Keratinocyte (primary cell): ENCODE measurements at regions not wholly inside any gene's neighbourhood (a gene's known extent, or its start where the extent isn't known, plus 50 kb on each side); places are given as distances from the start of the nearest gene placed in this dataset.

Experiments
- DNase-seq: peaks from one replicate; pipeline ENCODE4 v3.0.0-alpha.2; 2011; ENCODE audit warnings: low read depth, missing footprints, low spot score
- FAIRE-seq: peaks from 2 replicates; lab custom pipeline; 2011; peaks lifted over from hg19 to GRCh38; lab: Jason Lieb, UNC
- H2AFZ ChIP-seq: 2 replicates; pipeline ENCODE4 v1.6.0; 2012; ENCODE audit warnings: low read length, control low read depth, inconsistent platforms; ENCODE audit not compliant: control insufficient read depth
- H3K27ac ChIP-seq: 2 replicates; pipeline ENCODE4 v1.5.1; 2011; ENCODE audit warnings: low read length; ENCODE audit not compliant: control insufficient read depth, insufficient read depth
- H3K27me3 ChIP-seq: 3 replicates; pipeline ENCODE4 v1.6.0; 2011; ENCODE audit warnings: low read length; ENCODE audit not compliant: control insufficient read depth, insufficient read depth; ENCODE audit errors: extremely low read depth
- H3K36me3 ChIP-seq, 2 experiments: 2 replicates in 1 of 2; 3 replicates in 1 of 2; pipeline ENCODE4 v1.5.1; 2011; ENCODE audit warnings: low read length in 2 of 2, mild to moderate bottlenecking in 1 of 2; ENCODE audit not compliant: control insufficient read depth in 2 of 2, insufficient read depth in 2 of 2; ENCODE audit errors: extremely low read depth in 1 of 2
- H3K4me1 ChIP-seq: 3 replicates; pipeline ENCODE4 v1.5.1; 2011; ENCODE audit warnings: low read length; ENCODE audit not compliant: control insufficient read depth, insufficient read depth; ENCODE audit errors: extremely low read depth
- H3K4me2 ChIP-seq: 3 replicates; pipeline ENCODE4 v1.6.0; 2011; ENCODE audit warnings: low read depth, low read length; ENCODE audit not compliant: control insufficient read depth, insufficient read depth; ENCODE audit errors: extremely low read depth
- H3K4me3 ChIP-seq, 3 experiments: fragments of 200-600 bp in 1 of 3; sonication (generic) in 1 of 3; 2 replicates in 2 of 3; 3 replicates in 1 of 3; pipeline ENCODE4 v1.5.1; 2011 to 2016; ENCODE audit warnings: low read length in 3 of 3, mild to moderate bottlenecking in 3 of 3, control low read depth in 2 of 3, inconsistent platforms in 1 of 3, low read depth in 1 of 3, mixed read lengths in 1 of 3, mixed run types in 1 of 3, moderate library complexity in 1 of 3; ENCODE audit not compliant: control insufficient read depth in 2 of 3, insufficient read depth in 2 of 3; ENCODE audit errors: extremely low read depth in 1 of 3
- H3K79me2 ChIP-seq: 2 replicates; pipeline ENCODE4 v1.6.0; 2012; ENCODE audit warnings: low read length; ENCODE audit not compliant: control insufficient read depth, insufficient read depth
- H3K9ac ChIP-seq: 3 replicates; pipeline ENCODE4 v1.6.0; 2011; ENCODE audit warnings: low read length; ENCODE audit not compliant: control insufficient read depth, insufficient read depth; ENCODE audit errors: extremely low read depth
- H3K9me1 ChIP-seq: 3 replicates; pipeline ENCODE4 v1.6.0; 2011; ENCODE audit warnings: low read length; ENCODE audit not compliant: control insufficient read depth, insufficient read depth; ENCODE audit errors: extremely low read depth
- H3K9me3 ChIP-seq: 2 replicates; pipeline ENCODE4 v1.5.1; 2012; ENCODE audit warnings: low read depth, low read length; ENCODE audit not compliant: control insufficient read depth
- H4K20me1 ChIP-seq: 3 replicates; pipeline ENCODE4 v1.6.0; 2011; ENCODE audit warnings: low read length; ENCODE audit not compliant: control insufficient read depth, insufficient read depth; ENCODE audit errors: extremely low read depth
- EZH2 ChIP-seq: IDR thresholded peaks from one replicate; pipeline ENCODE4 v1.6.1; 2012; ENCODE audit warnings: inconsistent platforms, mild to moderate bottlenecking, low read length, moderate library complexity
- dilution Hi-C: fragments of 300-500 bp; cut with MboI; formaldehyde crosslinking; loops from one replicate; pipeline ENCODE4 v1.7.0; 2020; ENCODE audit warnings: low sequenced_read_pairs; ENCODE audit not compliant: extremely low pct_ligation_motif_present
- TF ChIP-seq, protein P1 (sequence below), 3 experiments: IDR thresholded peaks in 1 of 3; conservative IDR thresholded peaks in 1 of 3; optimal IDR thresholded peaks in 1 of 3; 2 replicates in 2 of 3; 3 replicates in 1 of 3; pipeline versions ENCODE3 to v1.5.1; 2011; ENCODE audit warnings: low read length in 3 of 3, mild to moderate bottlenecking in 3 of 3, moderate library complexity in 2 of 3, control low read depth in 1 of 3, inconsistent platforms in 1 of 3; ENCODE audit not compliant: insufficient read depth in 2 of 3; ENCODE audit errors: extremely low read depth in 1 of 3

- H3K9me3 ChIP-seq, result no peaks in the 10 kb centered on the region
- no peak overlapping the region for H3K27ac ChIP-seq
- DNase-seq (no peak), FAIRE-seq (no peak)
- no peak overlapping the region for H3K4me2 ChIP-seq
- no peak overlapping the region for H3K9ac ChIP-seq
- no peaks in the 10 kb centered on the region for H3K9me1 ChIP-seq
- H3K79me2 ChIP-seq, result no peaks in the 10 kb centered on the region
- TF ChIP-seq, protein P1, sequence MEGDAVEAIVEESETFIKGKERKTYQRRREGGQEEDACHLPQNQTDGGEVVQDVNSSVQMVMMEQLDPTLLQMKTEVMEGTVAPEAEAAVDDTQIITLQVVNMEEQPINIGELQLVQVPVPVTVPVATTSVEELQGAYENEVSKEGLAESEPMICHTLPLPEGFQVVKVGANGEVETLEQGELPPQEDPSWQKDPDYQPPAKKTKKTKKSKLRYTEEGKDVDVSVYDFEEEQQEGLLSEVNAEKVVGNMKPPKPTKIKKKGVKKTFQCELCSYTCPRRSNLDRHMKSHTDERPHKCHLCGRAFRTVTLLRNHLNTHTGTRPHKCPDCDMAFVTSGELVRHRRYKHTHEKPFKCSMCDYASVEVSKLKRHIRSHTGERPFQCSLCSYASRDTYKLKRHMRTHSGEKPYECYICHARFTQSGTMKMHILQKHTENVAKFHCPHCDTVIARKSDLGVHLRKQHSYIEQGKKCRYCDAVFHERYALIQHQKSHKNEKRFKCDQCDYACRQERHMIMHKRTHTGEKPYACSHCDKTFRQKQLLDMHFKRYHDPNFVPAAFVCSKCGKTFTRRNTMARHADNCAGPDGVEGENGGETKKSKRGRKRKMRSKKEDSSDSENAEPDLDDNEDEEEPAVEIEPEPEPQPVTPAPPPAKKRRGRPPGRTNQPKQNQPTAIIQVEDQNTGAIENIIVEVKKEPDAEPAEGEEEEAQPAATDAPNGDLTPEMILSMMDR (optimal IDR thresholded peaks at IDR 0.05 in 1 of 3, IDR thresholded peaks at IDR 0.05 in 1 of 3, conservative IDR thresholded peaks at IDR 0.05 in 1 of 3; ENCODE audit: extremely low read depth in 1 of 3, insufficient read depth in 2 of 3, low read length in 3 of 3), result no peak
- no peak for TF ChIP-seq EZH2
- H2AFZ ChIP-seq, result no peak overlapping the region
- dilution Hi-C loops, result no loop called here
- H3K36me3 ChIP-seq, result no peaks in the 10 kb centered on the region
- H3K4me3 ChIP-seq, result no peak overlapping the region
- no peaks in the 10 kb centered on the region for H4K20me1 ChIP-seq
- H3K27me3 ChIP-seq, result no peaks in the 10 kb centered on the region
- H3K4me1 ChIP-seq, result no peaks in the 10 kb centered on the region
Observed at GRCh38 chr10:25713894-25714240, 220.2 kb upstream of the MYO3A start.

DNA sequence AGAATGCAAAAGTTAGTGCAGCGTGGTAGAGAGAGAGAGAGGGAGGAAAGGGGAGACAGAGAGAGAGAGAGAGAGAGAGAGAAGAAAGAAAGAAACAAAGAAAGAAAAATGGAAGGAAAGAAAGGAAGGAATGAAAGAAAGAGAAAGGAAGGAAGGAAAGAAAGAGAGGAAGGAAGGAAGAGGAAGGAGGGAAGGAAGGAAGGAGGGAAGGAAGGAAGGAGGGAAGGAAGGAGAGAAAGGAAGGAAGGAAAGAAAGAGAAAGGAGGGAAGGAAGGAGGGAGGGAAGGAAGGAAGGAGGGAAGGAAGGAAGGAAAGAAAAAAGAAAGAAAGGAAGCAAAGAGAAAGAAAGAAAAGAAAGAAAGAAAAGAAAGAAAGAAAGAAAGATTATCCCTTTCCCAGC lies 209.8 kb upstream of the MYO3A start:
- Histone ChIP-seq H2AFZ (no peak overlapping the region), H3K27ac (no peak overlapping the region), H4K20me1 (no peaks in the 10 kb centered on the region), H3K9ac (no peak overlapping the region), H3K4me2 (no peak overlapping the region), H3K36me3 (no peaks in the 10 kb centered on the region), H3K9me1 (no peaks in the 10 kb centered on the region), H3K79me2 (no peaks in the 10 kb centered on the region), H3K9me3 (no peaks in the 10 kb centered on the region), H3K27me3 (no peaks in the 10 kb centered on the region), H3K4me3 (no peak overlapping the region), H3K4me1 (no peaks in the 10 kb centered on the region)
- no peak for TF ChIP-seq EZH2
- TF ChIP-seq, protein P1 (optimal IDR thresholded peaks at IDR 0.05 in 1 of 3, IDR thresholded peaks at IDR 0.05 in 1 of 3, conservative IDR thresholded peaks at IDR 0.05 in 1 of 3; ENCODE audit: extremely low read depth in 1 of 3, insufficient read depth in 2 of 3, low read length in 3 of 3), result no peak
- DNase-seq (no peak), FAIRE-seq (no peak)
- dilution Hi-C loops, result no loop called here
